ENCODE measurements at regions not wholly inside any gene's neighbourhood (a gene's known extent, or its start where the extent isn't known, plus 50 kb on each side); places are given as distances from the start of the nearest gene placed in this dataset.

- TF ChIP-seq, protein P1, sequence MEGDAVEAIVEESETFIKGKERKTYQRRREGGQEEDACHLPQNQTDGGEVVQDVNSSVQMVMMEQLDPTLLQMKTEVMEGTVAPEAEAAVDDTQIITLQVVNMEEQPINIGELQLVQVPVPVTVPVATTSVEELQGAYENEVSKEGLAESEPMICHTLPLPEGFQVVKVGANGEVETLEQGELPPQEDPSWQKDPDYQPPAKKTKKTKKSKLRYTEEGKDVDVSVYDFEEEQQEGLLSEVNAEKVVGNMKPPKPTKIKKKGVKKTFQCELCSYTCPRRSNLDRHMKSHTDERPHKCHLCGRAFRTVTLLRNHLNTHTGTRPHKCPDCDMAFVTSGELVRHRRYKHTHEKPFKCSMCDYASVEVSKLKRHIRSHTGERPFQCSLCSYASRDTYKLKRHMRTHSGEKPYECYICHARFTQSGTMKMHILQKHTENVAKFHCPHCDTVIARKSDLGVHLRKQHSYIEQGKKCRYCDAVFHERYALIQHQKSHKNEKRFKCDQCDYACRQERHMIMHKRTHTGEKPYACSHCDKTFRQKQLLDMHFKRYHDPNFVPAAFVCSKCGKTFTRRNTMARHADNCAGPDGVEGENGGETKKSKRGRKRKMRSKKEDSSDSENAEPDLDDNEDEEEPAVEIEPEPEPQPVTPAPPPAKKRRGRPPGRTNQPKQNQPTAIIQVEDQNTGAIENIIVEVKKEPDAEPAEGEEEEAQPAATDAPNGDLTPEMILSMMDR (conservative IDR thresholded peaks at IDR 0.05; ENCODE audit: low read depth in 2 of 2): no peak
- no peak for TF ChIP-seq JUNB (IDR thresholded peaks at IDR 0.05; ENCODE audit: unreplicated experiment)
- no peak for TF ChIP-seq EZH2phosphoT487 (IDR thresholded peaks at IDR 0.05; ENCODE audit: unreplicated experiment)
- TF ChIP-seq EZH2 (IDR thresholded peaks at IDR 0.05; ENCODE audit: low read depth, unreplicated experiment): no peak
- TF ChIP-seq POLR2AphosphoS5 (IDR thresholded peaks at IDR 0.05; ENCODE audit: low read depth): no peak
- no peak for TF ChIP-seq REST (IDR thresholded peaks at IDR 0.05; ENCODE audit: unreplicated experiment)
Measured at GRCh38 chr16:54505549-54506213, 219.1 kb upstream of the IRX3 start.
